NCI-H2196 treated with DMSO at 0.1 percent for 48 hours (cell line): ENCODE measurements at regions not wholly inside any gene's neighbourhood (a gene's known extent, or its start where the extent isn't known, plus 50 kb on each side); places are given as distances from the start of the nearest gene placed in this dataset.
"Not testable (repeated sequence)": the region's sequence is repeated elsewhere in the genome, so short reads cannot be mapped to it uniquely, and the experiment has no call there.

Experiments used
- DNase-seq: peaks from one replicate; lab custom pipeline; 2025; ENCODE audit not compliant: unreplicated experiment; lab: John Stamatoyannopoulos, UW

DNA sequence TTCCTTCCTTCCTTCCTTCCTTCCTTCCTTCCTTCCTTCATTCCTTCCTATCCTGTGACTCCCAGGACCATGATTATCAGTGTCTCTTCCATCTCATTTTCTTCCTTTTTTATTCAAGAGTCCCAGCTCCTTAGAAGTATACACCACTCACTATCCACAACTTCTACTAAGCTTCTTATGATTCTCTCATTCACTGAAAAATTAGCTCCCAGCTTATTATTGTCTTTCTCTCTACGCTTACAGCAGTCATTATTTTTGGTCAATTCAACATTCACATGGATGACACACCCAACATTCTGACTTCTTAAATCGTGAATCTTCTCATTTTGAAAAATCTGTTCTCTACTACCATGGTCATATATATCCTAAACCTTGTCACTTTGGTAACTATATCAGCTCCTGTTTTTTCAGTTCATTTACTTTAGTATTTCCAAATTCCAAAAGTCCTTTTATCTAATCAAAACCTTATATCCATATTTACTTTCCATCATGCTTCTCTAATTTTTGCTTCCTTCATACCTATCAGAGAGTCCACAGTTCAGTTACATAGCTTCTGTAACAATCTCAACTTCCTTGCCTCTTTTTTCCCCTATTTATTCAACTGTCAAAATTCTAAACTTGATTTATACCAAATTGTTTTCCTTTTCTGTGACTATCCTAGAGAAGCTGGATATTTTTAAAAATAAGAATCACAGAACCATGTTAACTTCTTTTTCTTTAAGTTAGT is 677.5 kb downstream of the RAPGEF2 start:
- no peak for DNase-seq

DNA sequence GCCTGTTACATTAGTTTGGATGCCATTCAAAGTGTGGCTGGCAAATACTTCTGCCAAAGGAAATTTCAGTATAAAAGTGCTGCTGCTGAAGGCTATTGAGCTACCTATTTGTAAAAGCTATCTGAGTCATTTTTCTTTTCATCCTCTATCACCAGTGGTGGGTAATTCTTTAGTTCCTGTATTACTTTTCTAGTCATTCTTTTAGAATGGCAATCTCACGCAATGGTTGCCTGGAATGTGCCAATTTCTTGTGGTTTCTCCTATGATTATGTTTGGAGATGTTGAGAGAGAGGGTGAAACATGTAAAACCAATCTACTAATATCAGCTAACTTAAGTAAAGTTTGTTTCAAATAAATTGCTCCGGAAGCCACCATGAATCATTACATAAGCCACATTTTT is 685.0 kb downstream of the RAPGEF2 start:
- DNase-seq, result no peak

DNA sequence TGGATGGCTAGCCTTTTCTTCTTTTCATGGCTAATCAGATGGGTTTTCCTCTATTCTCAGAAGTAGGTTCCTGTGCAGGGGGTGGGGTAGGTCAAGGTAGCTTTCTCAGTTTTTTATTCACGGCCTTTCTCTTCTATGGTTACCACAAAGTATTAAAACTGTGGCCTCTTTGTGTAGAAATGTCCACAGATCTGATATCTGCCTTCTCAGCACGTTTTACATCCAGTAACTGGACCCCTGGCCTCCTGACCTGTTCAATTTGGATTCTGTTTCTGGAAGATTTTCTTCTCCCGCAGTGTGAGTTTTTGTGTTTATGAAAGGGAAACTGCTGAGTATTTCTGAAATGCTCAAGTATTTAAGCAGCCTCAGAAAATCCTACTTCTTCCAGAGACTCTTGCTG is 688.5 kb downstream of the RAPGEF2 start:
- no peak for DNase-seq

DNA sequence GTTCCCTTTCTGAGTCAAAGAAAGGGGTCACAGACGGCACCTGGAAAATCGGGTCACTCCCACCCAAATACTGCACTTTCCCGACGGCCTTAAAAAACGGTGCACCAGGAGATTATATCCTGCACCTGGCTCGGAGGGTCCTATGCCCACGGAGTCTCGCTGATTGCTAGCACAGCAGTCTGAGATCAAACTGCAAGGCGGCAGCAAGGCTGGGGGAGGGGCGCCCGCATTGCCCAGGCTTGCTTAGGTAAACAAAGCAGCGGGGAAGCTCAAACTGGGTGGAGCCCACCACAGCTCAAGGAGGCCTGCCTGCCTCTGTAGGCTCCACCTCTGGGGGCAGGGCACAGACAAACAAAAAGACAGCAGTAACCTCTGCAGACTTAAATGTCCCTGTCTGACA is 701.7 kb downstream of the RAPGEF2 start:
- not testable (repeated sequence) for DNase-seq

DNA sequence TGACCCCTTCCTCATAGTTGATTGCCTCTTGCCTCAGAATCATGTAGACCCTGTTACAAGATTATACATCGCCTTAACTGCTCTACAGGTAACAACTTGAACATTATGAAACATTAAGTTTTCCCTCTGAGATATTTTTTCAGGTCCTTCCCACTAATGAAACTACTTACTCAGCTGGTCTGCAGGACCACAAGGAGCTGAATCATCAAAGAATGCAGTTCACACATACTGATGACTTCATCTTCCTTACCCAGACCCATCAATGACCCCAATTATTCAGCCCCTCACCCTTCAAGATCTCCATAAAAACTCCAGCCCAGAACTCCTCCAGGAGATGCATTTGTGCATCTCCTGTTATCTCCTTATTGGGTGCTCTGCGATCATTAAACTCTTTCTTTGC is 720.9 kb downstream of the RAPGEF2 start:
- no peak for DNase-seq

DNA sequence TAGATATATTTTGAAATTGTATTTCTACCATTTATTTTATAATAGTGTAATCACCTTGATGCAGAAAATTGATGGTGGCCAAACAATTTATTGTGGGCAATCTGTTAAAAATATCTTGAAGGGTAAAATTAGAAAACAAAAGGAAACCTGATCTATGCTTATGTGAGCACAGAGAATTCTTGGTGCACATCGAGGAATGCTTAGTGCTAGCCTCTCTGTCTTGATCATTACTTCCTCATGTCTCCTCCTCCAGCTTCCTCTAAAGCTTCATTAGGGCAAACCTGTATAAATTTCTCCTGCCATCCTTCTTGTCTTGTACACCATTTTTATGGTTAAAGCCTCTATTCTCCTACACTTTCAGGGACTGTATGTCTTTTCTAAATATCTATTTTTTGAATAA is 725.8 kb downstream of the RAPGEF2 start:
- no peak for DNase-seq

DNA sequence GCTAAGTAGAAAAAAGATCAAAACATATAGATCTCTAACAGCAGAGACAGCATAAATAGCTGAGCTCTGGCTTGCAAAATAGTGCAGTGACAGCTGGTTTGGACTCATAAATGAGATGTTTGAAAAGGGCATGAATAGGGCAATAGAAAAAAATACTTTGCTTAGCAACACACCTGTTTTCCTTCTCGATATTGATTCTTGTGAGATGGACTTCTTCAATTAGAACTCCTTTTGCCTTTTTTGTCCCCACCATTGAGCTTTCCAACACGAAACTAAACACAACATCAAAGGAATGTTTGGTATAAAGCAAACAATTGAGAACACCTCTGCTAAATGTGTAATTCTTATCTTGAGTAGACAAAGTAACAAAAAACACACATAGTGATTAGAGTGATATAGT is 726.3 kb downstream of the RAPGEF2 start:
- no peak for DNase-seq

DNA sequence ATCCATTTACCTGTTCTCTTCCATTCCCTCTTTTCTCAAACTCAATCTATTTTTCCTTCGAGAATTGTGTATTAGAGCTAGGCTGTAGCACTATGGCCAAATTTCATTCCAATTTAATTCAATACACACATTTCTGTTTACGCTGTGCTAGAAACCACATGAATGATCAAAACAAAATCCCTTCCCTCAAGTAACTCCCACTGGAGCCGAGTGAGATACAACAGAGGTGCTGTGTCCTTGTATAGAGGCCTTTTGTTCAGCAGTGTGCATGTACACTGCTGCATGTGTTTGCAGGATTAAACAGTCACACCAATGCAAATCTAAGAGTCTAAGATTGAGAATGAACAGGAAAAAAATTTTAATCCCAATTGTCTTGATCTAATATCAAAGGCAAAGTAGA is 734.2 kb downstream of the RAPGEF2 start:
- DNase-seq, result no peak

DNA sequence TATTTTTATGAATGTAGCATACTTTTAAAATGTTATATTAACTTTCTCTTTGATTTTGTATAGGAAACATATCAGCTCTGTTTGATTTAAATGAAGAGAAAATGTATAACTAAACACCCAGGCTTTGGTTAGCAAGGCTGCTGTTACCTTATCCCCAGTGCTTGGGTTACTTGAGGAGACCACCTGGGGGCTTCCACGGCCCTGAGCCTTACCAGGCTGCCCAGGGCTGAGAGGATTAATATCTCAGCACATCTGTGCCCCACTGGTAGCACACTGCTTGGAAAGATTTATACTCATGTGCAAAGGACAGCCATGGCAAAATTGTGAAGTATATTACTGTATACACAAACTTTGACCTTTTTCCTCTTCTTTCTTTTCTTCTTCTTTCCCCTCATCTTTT is 752.9 kb downstream of the RAPGEF2 start:
- no peak for DNase-seq

DNA sequence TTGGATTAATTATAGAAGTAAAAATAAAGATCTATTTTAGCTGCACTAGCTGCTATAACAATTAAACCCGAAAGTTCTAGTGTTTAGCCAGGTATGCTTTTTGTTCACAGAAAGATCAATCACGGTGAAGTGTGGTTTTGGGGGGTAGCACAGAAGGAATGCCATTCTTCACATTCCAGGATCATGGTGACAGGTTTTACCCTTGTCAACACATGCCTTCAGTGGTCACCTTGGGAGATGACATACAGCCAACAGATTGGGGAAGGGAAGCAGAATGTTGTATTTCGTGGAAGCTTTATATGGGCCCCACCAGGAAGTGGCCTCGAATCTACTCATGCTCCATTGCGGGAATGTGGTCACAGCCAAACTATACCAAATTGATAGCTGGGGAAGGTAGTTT is 753.6 kb downstream of the RAPGEF2 start:
- no peak for DNase-seq

DNA sequence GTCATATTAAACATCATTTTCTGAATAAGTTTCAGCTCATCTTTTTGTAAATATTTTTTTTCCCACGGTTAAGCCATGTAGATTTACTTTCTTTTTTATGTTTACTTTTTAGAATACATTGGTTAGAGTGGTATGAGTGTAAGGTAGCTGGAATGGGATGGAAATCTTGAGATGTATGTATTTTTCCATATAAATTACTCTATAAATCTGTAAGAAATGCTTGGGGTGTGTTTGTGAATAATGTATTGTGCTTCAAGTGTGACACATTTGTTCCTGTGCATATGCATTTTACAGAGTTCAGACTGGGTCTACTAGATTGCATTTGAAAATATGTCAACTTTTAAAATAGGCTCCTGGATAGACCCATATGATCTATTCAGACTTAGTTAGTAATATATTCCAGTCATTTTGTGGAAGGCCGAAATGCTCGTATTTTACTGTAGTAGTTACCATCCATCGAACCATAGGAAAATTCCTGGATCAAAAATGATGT is 756.8 kb downstream of the RAPGEF2 start:
- no peak for DNase-seq

DNA sequence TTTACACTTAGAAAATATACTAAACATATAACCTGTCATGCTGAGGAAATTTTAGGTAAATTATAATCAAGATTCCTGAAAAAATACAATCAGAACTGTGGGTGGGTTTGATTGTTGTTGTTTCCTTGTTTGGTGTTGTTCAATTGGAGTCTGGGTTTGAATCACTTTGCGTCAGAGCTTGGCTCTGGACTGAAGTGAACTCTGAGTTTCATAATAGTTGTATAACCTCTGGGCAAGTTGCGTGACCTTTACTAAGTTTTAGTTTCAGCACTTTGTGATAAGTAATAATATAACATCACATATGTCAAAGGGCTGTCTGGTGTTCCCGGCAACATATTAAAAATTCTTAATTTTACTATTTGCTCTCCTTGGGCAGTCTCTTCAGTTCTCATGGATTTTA is 758.1 kb downstream of the RAPGEF2 start:
- DNase-seq, result no peak

DNA sequence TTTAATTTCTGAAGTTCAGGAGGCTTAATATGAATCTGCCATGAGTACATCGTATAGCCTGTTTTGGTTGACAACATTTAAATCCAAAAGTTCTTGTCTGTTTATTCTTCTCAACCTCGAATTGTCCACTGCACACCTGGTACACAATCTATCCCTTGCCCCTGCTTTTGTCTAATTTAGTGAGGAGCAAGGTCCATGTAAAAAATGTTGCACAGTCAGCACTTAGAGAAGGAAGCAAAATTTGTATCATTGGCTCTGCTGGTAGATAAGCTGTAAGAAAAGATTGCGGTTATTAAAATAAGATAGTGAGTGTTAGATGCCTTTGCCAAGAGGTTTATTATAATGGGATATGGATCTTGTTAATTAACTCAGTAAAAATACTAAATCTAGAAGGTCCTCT is 761.5 kb downstream of the RAPGEF2 start:
- no peak for DNase-seq

DNA sequence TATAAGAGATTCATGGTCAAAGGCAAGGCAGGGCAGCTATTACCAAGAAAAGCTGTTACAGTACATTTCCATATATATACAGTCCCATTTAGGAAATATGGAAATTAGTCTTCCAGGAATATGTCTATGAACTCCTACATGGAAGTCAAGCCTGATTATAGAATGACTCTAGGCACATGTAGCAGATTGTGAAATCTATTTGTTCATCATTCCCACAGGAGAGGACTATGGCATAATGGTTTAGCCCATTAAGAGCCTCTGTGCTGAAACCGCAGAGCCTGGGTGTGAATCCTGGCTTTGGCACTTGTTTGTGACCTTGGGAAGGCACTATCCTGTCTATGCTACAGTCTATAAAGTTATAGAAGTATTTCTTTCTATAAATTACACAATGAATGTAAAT is 764.8 kb downstream of the RAPGEF2 start:
- no peak for DNase-seq

DNA sequence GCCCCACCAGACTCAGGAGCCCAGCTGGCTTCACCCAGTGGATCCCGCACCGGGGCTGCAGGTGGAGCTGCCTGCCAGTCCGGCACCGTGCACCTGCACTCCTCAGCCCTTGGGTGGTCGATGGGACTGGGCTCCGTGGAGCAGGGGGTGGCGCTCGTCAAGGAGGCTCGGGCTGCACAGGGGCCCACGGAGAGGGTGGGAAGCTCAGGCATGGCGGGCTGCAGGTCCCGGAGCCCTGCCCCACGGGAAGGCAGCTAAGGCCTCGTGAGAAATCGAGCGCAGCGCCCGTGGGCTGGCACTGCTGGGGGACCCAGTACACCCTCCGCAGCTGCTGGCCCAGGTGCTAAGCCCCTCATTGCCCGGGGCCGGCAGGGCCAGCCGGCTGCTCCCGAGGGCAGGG is 766.1 kb downstream of the RAPGEF2 start:
- not testable (repeated sequence) for DNase-seq

DNA sequence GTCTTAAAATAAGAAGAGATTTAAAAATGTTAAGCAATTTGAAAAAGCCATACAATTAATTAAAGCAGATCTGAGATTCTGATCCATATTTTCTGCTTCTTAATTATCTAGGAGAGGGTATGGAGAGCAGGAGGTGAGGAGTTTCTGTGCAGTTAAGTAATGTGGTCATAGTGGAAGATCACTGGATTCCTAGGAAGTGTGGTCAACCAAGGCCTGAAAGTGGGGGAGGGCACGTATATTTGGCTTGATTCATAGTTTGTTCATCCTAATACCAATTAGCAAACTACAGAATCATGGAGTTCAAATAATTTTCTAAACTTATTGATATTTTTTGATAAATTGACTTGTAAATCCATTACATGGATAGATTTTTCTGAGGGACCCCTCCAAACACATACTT is 768.3 kb downstream of the RAPGEF2 start:
- no peak for DNase-seq

DNA sequence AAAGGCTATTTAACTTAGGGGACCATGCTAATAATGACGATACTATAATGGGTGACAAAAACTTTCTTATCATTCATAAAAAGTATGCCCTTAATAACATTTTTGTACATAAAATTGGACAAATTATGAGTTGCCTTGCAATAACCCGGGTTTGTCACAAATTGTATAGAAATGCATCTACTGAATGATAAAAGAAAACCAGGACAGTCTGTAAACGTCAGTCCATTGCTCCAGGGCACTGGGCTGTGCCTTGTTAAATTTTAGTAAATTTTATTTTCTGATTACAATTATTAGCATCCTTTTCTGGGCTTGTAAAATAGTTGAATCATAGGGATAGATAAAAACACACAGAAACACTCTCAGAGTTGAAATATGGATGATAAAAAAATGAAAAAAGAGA is 778.3 kb downstream of the RAPGEF2 start:
- no peak for DNase-seq

DNA sequence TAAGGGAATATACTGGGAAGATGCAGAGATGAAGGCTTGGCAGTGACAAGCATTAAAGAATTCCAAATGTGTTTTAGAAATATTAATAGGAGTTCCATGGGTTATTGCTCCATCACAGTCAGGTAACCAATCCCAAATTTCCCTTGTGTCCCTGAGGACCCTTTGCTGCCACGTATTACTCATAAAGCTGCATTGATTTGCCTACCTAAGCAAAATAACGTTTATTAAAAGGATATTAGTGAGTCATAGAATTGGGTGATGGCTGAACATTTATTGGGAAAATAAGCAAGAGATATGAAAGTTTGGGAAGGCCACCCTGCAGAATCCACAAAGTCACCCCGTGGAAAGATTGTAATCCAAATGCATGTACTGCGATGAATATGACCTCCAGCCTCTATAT is 782.1 kb downstream of the RAPGEF2 start:
- no peak for DNase-seq

DNA sequence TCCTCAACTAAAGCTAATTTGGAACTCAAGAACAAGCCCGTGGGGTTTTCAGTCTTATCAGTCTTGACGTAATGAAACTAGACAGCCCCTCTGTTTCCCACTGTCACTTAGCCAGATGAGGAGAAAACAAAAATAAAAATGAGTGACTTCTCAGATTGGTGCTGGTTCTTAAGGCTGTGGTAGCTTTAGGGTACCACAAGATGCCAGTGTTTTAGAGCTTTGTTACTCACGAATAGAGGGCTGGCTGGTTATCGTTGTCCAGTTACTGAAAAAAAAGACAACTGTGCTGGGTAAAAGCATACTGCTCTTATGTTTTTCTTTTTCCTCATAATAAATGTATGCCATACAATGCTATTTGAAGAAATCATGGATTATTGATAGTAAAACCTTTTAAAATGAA is 796.7 kb downstream of the RAPGEF2 start:
- DNase-seq, result no peak

DNA sequence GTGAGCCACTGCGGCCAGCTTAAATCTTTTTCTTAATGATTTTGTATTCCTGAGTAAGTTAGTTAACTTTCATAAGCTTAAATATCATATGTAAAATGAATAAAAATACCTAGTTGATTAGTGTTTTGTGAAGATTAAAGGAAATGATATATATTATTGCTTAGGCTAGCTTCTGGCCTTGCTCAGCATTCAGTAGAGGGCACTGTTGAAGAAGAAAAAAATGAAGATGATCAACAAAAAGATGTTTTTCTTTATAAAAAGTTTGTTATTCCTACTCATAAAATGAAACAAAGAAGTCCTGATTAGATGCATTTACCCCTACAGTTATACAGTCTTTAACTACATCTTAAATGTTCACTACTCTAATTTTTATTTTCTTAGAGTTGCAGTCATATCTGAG is 797.7 kb downstream of the RAPGEF2 start:
- no peak for DNase-seq

DNA sequence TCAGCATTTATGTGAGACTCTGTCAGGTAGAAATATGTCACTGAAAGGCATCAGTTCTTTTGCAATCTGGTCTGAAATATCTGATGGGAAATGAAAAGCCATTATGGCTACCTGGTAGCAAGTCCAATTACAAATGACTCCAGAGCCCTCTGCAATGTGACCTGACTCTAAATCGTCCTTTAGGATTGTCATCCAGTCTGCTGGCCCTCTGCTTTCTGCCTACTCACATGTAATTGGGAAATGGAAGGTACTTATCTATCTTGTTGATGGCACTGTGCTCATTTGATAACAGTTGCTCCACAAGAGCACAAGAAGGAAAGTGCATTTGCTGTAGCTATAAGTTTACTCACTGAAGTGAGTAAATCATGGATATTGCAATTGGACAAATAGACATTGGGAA is 799.8 kb downstream of the RAPGEF2 start:
- no peak for DNase-seq

DNA sequence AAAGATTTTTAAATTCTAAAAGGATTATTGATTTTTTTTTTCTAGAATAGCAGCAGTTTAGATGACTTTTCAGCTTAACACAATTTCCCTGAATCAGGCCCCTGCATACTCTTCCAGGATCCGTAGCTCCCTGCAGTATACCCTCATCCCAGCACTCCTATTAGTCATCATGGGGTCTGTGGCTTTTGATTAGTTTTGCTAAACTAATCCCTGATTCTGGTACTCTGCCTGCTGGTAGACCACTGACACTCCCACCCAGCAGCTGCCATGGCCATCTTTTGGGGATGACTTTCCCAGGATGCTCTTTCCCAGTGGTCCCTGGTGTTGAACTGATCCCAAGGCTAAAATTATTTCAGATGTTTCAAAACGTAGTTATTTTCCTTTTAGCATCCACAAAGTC is 802.0 kb downstream of the RAPGEF2 start:
- no peak for DNase-seq

DNA sequence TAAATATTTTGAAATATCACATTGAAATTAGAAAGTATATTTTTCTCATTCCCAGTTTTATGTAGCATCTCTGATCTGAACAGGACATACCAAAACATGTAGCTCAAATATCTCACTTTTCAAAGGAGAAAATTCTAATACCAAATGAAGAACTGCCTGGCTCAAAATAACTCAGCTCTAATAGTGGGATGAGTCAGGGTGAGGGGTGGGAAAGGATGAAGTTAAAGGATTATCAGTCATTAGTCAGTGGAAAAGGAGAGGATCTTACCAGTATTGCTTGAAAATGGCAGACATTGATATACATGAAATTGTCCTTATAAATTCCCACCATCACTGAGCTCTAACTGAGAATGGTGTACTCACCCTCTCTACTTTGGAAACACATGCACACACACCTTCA is 803.2 kb downstream of the RAPGEF2 start:
- no peak for DNase-seq
